SK-N-SH (cell line): ENCODE measurements at regions not wholly inside any gene's neighbourhood (a gene's known extent, or its start where the extent isn't known, plus 50 kb on each side); places are given as distances from the start of the nearest gene placed in this dataset.
"Not testable (repeated sequence)": the region's sequence is repeated elsewhere in the genome, so short reads cannot be mapped to it uniquely, and the experiment has no call there.

Experiments
- CTCF ChIA-PET: fragments of 300-600, 350-600 bp; formaldehyde crosslinking; extraction: SDS; loops from one replicate; lab custom pipeline; 2021; lab: Yijun Ruan, JAX
- POLR2A ChIA-PET: fragments of 350-600 bp; sonication (Branson Sonifier 250); formaldehyde crosslinking; extraction: SDS; loops from one replicate; lab custom pipeline; 2020; ENCODE audit warnings: antibody characterized with exemption, inconsistent platforms; lab: Yijun Ruan, JAX
- DNase-seq: peaks from one replicate; pipeline ENCODE4 v3.0.0; 2012
- H2AFZ ChIP-seq: fragments of 200-600 bp; sonication (generic); 2 replicates; pipeline ENCODE4 v1.8.1; 2016; ENCODE audit warnings: antibody characterized with exemption, mild to moderate bottlenecking, low read depth
- H3F3A ChIP-seq: fragments of 200-600 bp; sonication (generic); replicated peaks from 2 replicates; pipeline ENCODE3; 2016; ENCODE audit warnings: antibody characterized with exemption, mild to moderate bottlenecking; ENCODE audit not compliant: insufficient read depth
- H3K27ac ChIP-seq, 2 experiments: fragments of 200-500 bp in 1 of 2; fragments of 200-600 bp in 1 of 2; sonication (Bioruptor generic) in 1 of 2; sonication (generic), shearing (Covaris generic) in 1 of 2; 2 replicates each; pipeline versions ENCODE4 v1.5.1 to v1.6.1; 2014 to 2016; ENCODE audit warnings: low read depth in 2 of 2, inconsistent platforms in 1 of 2, low read length in 1 of 2, mild to moderate bottlenecking in 1 of 2, mixed read lengths in 1 of 2
- H3K27me3 ChIP-seq: fragments of 200-600 bp; sonication (generic), shearing (Covaris generic); 2 replicates; pipeline ENCODE4 v1.6.1; 2016; ENCODE audit warnings: mixed run types; ENCODE audit not compliant: insufficient read depth
- H3K36me3 ChIP-seq, 2 experiments: fragments of 200-500 bp in 1 of 2; fragments of 200-600 bp in 1 of 2; sonication (Bioruptor generic) in 1 of 2; sonication (generic) in 1 of 2; replicated peaks in 1 of 2; 2 replicates each; pipeline versions ENCODE3 to v1.5.1; 2014 to 2016; ENCODE audit warnings: low read length in 1 of 2, mild to moderate bottlenecking in 1 of 2; ENCODE audit not compliant: insufficient read depth in 2 of 2, control insufficient read depth in 1 of 2
- H3K4me1 ChIP-seq, 2 experiments: fragments of 200-500 bp in 1 of 2; fragments of 200-600 bp in 1 of 2; sonication (Bioruptor generic) in 1 of 2; sonication (generic), shearing (Covaris generic) in 1 of 2; 2 replicates each; pipeline versions ENCODE4 v1.5.1 to v1.6.1; 2014 to 2016; ENCODE audit warnings: low read depth in 1 of 2, low read length in 1 of 2, mixed run types in 1 of 2; ENCODE audit not compliant: insufficient read depth in 2 of 2, control insufficient read depth in 1 of 2
- H3K4me2 ChIP-seq: fragments of 200-600 bp; sonication (generic), shearing (Covaris generic); 2 replicates; pipeline ENCODE4 v1.6.1; 2017; ENCODE audit warnings: mixed run types
- H3K4me3 ChIP-seq, 2 experiments: fragments of 200-500 bp in 1 of 2; fragments of 200-600 bp in 1 of 2; sonication (Bioruptor generic) in 1 of 2; sonication (generic), shearing (Covaris generic) in 1 of 2; 2 replicates each; pipeline versions ENCODE4 v1.5.1 to v1.8.1; 2014 to 2016; ENCODE audit warnings: low read depth in 2 of 2, inconsistent platforms in 1 of 2, low read length in 1 of 2, mild to moderate bottlenecking in 1 of 2, mixed read lengths in 1 of 2, moderate library complexity in 1 of 2
- H3K79me2 ChIP-seq: fragments of 200-600 bp; sonication (generic); 2 replicates; pipeline ENCODE4 v1.8.1; 2017; ENCODE audit warnings: mild to moderate bottlenecking; ENCODE audit not compliant: insufficient read depth
- H3K9ac ChIP-seq: fragments of 200-600 bp; sonication (generic); 2 replicates; pipeline ENCODE4 v1.6.1; 2017; ENCODE audit warnings: mixed run types
- H3K9me2 ChIP-seq: fragments of 200-600 bp; sonication (generic); 2 replicates; pipeline ENCODE4 v1.6.1; 2017; ENCODE audit warnings: mixed run types
- H3K9me3 ChIP-seq: fragments of 200-600 bp; sonication (generic); 2 replicates; pipeline ENCODE4 v1.6.1; 2017; ENCODE audit warnings: mixed run types, mild to moderate bottlenecking, moderate library complexity
- H4K20me1 ChIP-seq: fragments of 200-600 bp; sonication (generic); 2 replicates; pipeline ENCODE4 v1.6.1; 2017; ENCODE audit warnings: mild to moderate bottlenecking, mixed run types; ENCODE audit not compliant: insufficient read depth
- CHD2 ChIP-seq: fragments of 150-350 bp; IDR thresholded peaks from 2 replicates; pipeline ENCODE4 v1.6.1; 2018; ENCODE audit warnings: low read length; ENCODE audit not compliant: partially characterized antibody
- GABPA ChIP-seq: IDR thresholded peaks from 2 replicates; pipeline ENCODE4 v1.4.0; 2012; ENCODE audit warnings: low read depth, mild to moderate bottlenecking
- JUND ChIP-seq: IDR thresholded peaks from 2 replicates; pipeline ENCODE4 v1.4.0; 2012
- RAD21 ChIP-seq: IDR thresholded peaks from 2 replicates; pipeline ENCODE4 v1.6.1; 2012; ENCODE audit warnings: mild to moderate bottlenecking, low read length
- RCOR1 ChIP-seq: fragments of 150-350 bp; IDR thresholded peaks from 2 replicates; pipeline ENCODE4 v1.6.1; 2017; ENCODE audit warnings: antibody characterized with exemption, low read length
- REST ChIP-seq: IDR thresholded peaks from 2 replicates; pipeline ENCODE4 v1.6.1; 2012; ENCODE audit warnings: mild to moderate bottlenecking, low read depth, low read length, moderate library complexity
- SMC3 ChIP-seq: IDR thresholded peaks from 2 replicates; pipeline ENCODE4 v1.6.1; 2012; ENCODE audit warnings: low read depth, low read length, improper control_type of control experiment
- TAF1 ChIP-seq: IDR thresholded peaks from 2 replicates; pipeline ENCODE4 v1.6.1; 2012; ENCODE audit warnings: low read depth, mild to moderate bottlenecking, low read length, moderate library complexity, borderline replicate concordance
- TCF12 ChIP-seq: IDR thresholded peaks from 2 replicates; pipeline ENCODE4 v1.4.0; 2012
- YY1 ChIP-seq: IDR thresholded peaks from 2 replicates; pipeline ENCODE4 v1.4.0; 2012; ENCODE audit warnings: low read depth, mild to moderate bottlenecking
- WGBS: methylation state at CpG from one replicate; pipeline ENCODE4 v1.1.6; 2017; ENCODE audit warnings: low lambda C conversion rate; 5-methylcytosine and 5-hydroxymethylcytosine counted together
- TF ChIP-seq, protein P1 (sequence below): fragments of 150-350 bp; IDR thresholded peaks from 2 replicates; pipeline ENCODE4 v1.6.1; 2017; ENCODE audit warnings: antibody characterized with exemption, low read length, low read depth, borderline replicate concordance

DNA sequence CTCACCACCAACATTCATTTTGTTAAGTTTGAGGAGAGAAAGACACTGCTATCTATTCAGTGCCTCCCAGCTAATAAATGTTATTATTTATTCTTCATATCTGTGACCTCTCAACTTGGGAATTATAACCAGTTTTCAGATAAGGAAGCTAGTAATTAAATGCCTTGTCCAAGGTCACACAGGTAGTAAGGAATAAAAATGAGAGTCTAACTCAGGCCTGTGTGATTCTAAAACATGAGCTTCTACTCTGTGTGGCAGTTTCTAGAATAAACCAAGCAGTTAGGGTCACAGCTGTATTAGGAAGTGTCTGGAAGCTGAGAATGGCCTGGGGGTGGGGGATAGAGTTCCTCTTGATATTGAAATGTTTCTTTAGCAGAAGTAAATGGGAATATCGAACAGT is 137.8 kb upstream of the LRATD1 start:
- ChIA-PET CTCF (no interaction called here), POLR2A (no interaction called here)
- no peaks in the 10 kb centered on the region for H3K36me3 ChIP-seq
- no peaks in the 10 kb centered on the region for H3K79me2 ChIP-seq
- H3K4me2 ChIP-seq, result no peak overlapping the region
- no peak overlapping the region for H3K27ac ChIP-seq
- no peak overlapping the region for H3K9ac ChIP-seq
- H3K9me2 ChIP-seq, result no peaks in the 10 kb centered on the region
- 42% methylated on average over 1 of the region's 1 CpG for whole genome bisulfite sequencing
- peaks cover 4% of the 10 kb centered on the region for H3F3A ChIP-seq
- H3K27me3 ChIP-seq, result no peaks in the 10 kb centered on the region
- no peak overlapping the region for H2AFZ ChIP-seq
- no peak overlapping the region for H3K4me3 ChIP-seq
- no peaks in the 10 kb centered on the region for H4K20me1 ChIP-seq
- TF ChIP-seq SMC3, result no peak
- TF ChIP-seq TCF12, result no peak
- no peak for TF ChIP-seq RCOR1
- TF ChIP-seq CHD2, result no peak
- peaks cover 0 to 5% of the 10 kb centered on the region in 2 experiments; a peak in 1 of 4 replicates for H3K4me1 ChIP-seq
- no peaks in the 10 kb centered on the region for H3K9me3 ChIP-seq
- no peak for DNase-seq

DNA sequence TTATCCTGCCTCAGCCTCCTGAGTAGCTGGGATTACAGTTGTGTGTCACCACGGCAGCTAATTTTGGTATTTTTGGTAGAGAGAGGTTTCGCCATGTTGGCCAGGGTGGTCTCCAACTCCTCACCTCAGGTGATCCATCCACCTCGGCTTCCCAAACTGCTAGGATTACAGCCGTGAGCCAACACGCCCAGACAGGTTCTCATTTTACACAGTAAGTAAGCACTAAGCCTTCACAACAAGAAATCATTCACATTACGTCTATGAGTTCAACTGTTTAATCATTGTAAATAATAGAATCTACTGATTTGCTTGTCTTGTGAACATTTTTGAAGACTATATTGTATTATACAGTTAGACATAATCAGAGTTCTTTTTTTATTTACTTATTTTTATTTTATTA is 131.5 kb upstream of the LRATD1 start:
- H3K27ac ChIP-seq, result no peak overlapping the region
- no peaks in the 10 kb centered on the region for H3F3A ChIP-seq
- no peak overlapping the region for H3K4me2 ChIP-seq
- POLR2A ChIA-PET, result no interaction called here
- no peak for TF ChIP-seq JUND
- no peak for TF ChIP-seq GABPA
- TF ChIP-seq SMC3, result no peak
- TF ChIP-seq RAD21, result no peak
- TF ChIP-seq REST, result no peak
- no peak for TF ChIP-seq YY1
- TF ChIP-seq TAF1, result no peak
- no peak for TF ChIP-seq RCOR1
- TF ChIP-seq, protein P1, sequence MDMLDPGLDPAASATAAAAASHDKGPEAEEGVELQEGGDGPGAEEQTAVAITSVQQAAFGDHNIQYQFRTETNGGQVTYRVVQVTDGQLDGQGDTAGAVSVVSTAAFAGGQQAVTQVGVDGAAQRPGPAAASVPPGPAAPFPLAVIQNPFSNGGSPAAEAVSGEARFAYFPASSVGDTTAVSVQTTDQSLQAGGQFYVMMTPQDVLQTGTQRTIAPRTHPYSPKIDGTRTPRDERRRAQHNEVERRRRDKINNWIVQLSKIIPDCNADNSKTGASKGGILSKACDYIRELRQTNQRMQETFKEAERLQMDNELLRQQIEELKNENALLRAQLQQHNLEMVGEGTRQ, result no peak
- no peaks in the 10 kb centered on the region for H4K20me1 ChIP-seq
- H3K4me1 ChIP-seq, result no peaks in the 10 kb centered on the region
- H3K9ac ChIP-seq, result no peak overlapping the region
- H3K79me2 ChIP-seq, result no peaks in the 10 kb centered on the region
- 61% methylated on average over 6 of the region's 6 CpGs for WGBS
- H3K4me3 ChIP-seq, result no peak overlapping the region
- H2AFZ ChIP-seq, result no peak overlapping the region
- H3K9me2 ChIP-seq, result no peaks in the 10 kb centered on the region
- H3K27me3 ChIP-seq, result no peaks in the 10 kb centered on the region
- H3K9me3 ChIP-seq, result no peaks in the 10 kb centered on the region
- CTCF ChIA-PET, result no interaction called here
- DNase-seq, result no peak
- no peaks in the 10 kb centered on the region for H3K36me3 ChIP-seq

DNA sequence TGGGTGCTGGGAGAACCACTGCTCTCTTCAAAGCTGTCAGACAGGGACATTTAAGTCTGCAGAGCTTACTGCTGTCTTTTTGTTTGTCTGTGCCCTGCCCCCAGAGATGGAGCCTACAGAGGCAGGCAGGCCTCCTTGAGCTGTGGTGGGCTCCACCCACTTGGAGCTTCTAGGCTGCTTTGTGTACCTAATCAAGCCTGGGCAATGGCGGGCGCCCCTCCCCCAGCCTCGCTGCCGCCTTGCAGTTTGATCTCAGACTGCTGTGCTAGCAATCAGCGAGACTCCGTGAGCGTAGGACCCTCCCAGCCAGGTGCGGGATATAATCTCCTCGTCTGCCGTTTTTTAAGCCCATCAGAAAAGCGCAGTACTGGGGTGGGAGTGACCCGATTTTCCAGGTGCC is 125.6 kb upstream of the LRATD1 start:
- H3K4me2 ChIP-seq, H4K20me1 ChIP-seq, H3K4me1 ChIP-seq, DNase-seq, H3K27me3 ChIP-seq, H3K9ac ChIP-seq, H3K4me3 ChIP-seq, H3F3A ChIP-seq, H3K36me3 ChIP-seq, H3K9me2 ChIP-seq, H3K27ac ChIP-seq, H3K9me3 ChIP-seq, POLR2A ChIA-PET, H2AFZ ChIP-seq, CTCF ChIA-PET, H3K79me2 ChIP-seq: not testable (repeated sequence)
- WGBS, result 47% methylated on average over 7 of the region's 12 CpGs
